ENCODE measurements at regions not wholly inside any gene's neighbourhood (a gene's known extent, or its start where the extent isn't known, plus 50 kb on each side); places are given as distances from the start of the nearest gene placed in this dataset. TPM values are rescaled to one million over a fixed set of nuclear protein-coding genes. Genes with fewer than 3 reads are reported as not detected.

GRCh38 chr3:86175051-86175536 lies 815.9 kb downstream of the VGLL3 start:
- WGBS = 17% methylated on average over 3 of the region's 3 CpGs
- Histone ChIP-seq H3K4me1 (ENCODE audit: insufficient read depth) (no peaks in the 10 kb centered on the region), H3K4me3 (ENCODE audit: low read depth, low read length) (no peak overlapping the region), H3K27ac (ENCODE audit: low read depth) (no peak overlapping the region), H3K36me3 (ENCODE audit: insufficient read depth) (no peaks in the 10 kb centered on the region)
- no peak for DNase-seq (ENCODE audit: extremely low spot score)

- DNase-seq (ENCODE audit: extremely low spot score) = no peak
- H3K27ac ChIP-seq (ENCODE audit: low read depth) = no peak overlapping the region
- 73% methylated on average over 3 of the region's 3 CpGs for WGBS
Measured at GRCh38 chr3:86173401-86173800, 817.5 kb downstream of the VGLL3 start.

GRCh38 chr3:86168512-86168911 lies 822.4 kb downstream of the VGLL3 start:
- Histone ChIP-seq H3K27ac (ENCODE audit: low read depth) (no peak overlapping the region), H3K4me1 (ENCODE audit: insufficient read depth) (no peaks in the 10 kb centered on the region), H3K4me3 (ENCODE audit: low read depth, low read length) (no peak overlapping the region), H3K36me3 (ENCODE audit: insufficient read depth) (no peaks in the 10 kb centered on the region)
- WGBS = 93% methylated on average over 1 of the region's 1 CpG
- DNase-seq (ENCODE audit: extremely low spot score) = no peak

More at GRCh38 chr3:86173401-86173800, 817.5 kb downstream of the VGLL3 start:
- no peaks in the 10 kb centered on the region for H3K36me3 ChIP-seq (ENCODE audit: insufficient read depth)
- no peaks in the 10 kb centered on the region for H3K4me1 ChIP-seq (ENCODE audit: insufficient read depth)
- no peak overlapping the region for H3K4me3 ChIP-seq (ENCODE audit: low read depth, low read length)

GRCh38 chr3:86162521-86162920 lies 828.4 kb downstream of the VGLL3 start:
- Histone ChIP-seq H3K36me3 (ENCODE audit: insufficient read depth) (no peaks in the 10 kb centered on the region), H3K4me1 (ENCODE audit: insufficient read depth) (no peaks in the 10 kb centered on the region), H3K27ac (ENCODE audit: low read depth) (no peak overlapping the region), H3K4me3 (ENCODE audit: low read depth, low read length) (no peak overlapping the region)
- DNase-seq (ENCODE audit: extremely low spot score) = no peak
- WGBS = 94% methylated on average over 1 of the region's 1 CpG

GRCh38 chr3:86161493-86161892 lies 829.5 kb downstream of the VGLL3 start:
- WGBS = 79% methylated on average over 7 of the region's 7 CpGs
- Histone ChIP-seq H3K27ac (ENCODE audit: low read depth) (no peak overlapping the region), H3K36me3 (ENCODE audit: insufficient read depth) (no peaks in the 10 kb centered on the region), H3K4me3 (ENCODE audit: low read depth, low read length) (no peak overlapping the region), H3K4me1 (ENCODE audit: insufficient read depth) (no peaks in the 10 kb centered on the region)
- no peak for DNase-seq (ENCODE audit: extremely low spot score)

GRCh38 chr3:86152620-86153019 lies 838.3 kb downstream of the VGLL3 start:
- Histone ChIP-seq H3K27ac (ENCODE audit: low read depth) (no peak overlapping the region), H3K4me1 (ENCODE audit: insufficient read depth) (no peaks in the 10 kb centered on the region), H3K36me3 (ENCODE audit: insufficient read depth) (no peaks in the 10 kb centered on the region), H3K4me3 (ENCODE audit: low read depth, low read length) (no peak overlapping the region)
- no peak for DNase-seq (ENCODE audit: extremely low spot score)

- Histone ChIP-seq H3K4me3 (ENCODE audit: low read depth, low read length) (no peak overlapping the region), H3K36me3 (ENCODE audit: insufficient read depth) (no peaks in the 10 kb centered on the region), H3K4me1 (ENCODE audit: insufficient read depth) (no peaks in the 10 kb centered on the region), H3K27ac (ENCODE audit: low read depth) (no peak overlapping the region)
- DNase-seq (ENCODE audit: extremely low spot score) = no peak
Measured at GRCh38 chr3:86149054-86149453, 841.9 kb downstream of the VGLL3 start.

- Histone ChIP-seq H3K4me3 (ENCODE audit: low read depth, low read length) (no peak overlapping the region), H3K4me1 (ENCODE audit: insufficient read depth) (no peaks in the 10 kb centered on the region), H3K36me3 (ENCODE audit: insufficient read depth) (no peaks in the 10 kb centered on the region), H3K27ac (ENCODE audit: low read depth) (no peak overlapping the region)
- no peak for DNase-seq (ENCODE audit: extremely low spot score)
- WGBS = 75% methylated on average over 5 of the region's 5 CpGs
Measured at GRCh38 chr3:86147119-86147518, 843.8 kb downstream of the VGLL3 start.

- 61% methylated on average over 5 of the region's 5 CpGs for WGBS
- no peaks in the 10 kb centered on the region for H3K36me3 ChIP-seq (ENCODE audit: insufficient read depth)
- no peaks in the 10 kb centered on the region for H3K4me1 ChIP-seq (ENCODE audit: insufficient read depth)
- no peak for DNase-seq (ENCODE audit: extremely low spot score)
- no peak overlapping the region for H3K4me3 ChIP-seq (ENCODE audit: low read depth, low read length)
- no peak overlapping the region for H3K27ac ChIP-seq (ENCODE audit: low read depth)
Measured at GRCh38 chr3:86126552-86126951, 864.4 kb downstream of the VGLL3 start.

Small RNAs in the stretch of these regions (small RNA-seq; reads per million reads assigned to genes)
- gene AC108706.1 = not detected
- gene RNU6-1129P = not detected

All from urinary bladder (tissue), 4 donors.